ENCODE measurements at regions not wholly inside any gene's neighbourhood (a gene's known extent, or its start where the extent isn't known, plus 50 kb on each side); places are given as distances from the start of the nearest gene placed in this dataset.

GRCh38 chr11:23320131-23320530, 459.9 kb upstream of the CCDC179 start:
- TF ChIP-seq POLR2A (IDR thresholded peaks at IDR 0.05) (no peak), CTCF (IDR thresholded peaks at IDR 0.05) (no peak), EP300 (IDR thresholded peaks at IDR 0.05) (no peak)

Measured in suprapubic skin (tissue), 3 donors.